B cell (primary cell): ENCODE measurements at regions not wholly inside any gene's neighbourhood (a gene's known extent, or its start where the extent isn't known, plus 50 kb on each side); places are given as distances from the start of the nearest gene placed in this dataset.

ENCODE experiments used
- CTCF ChIP-seq: fragments of 200-600 bp; IDR thresholded peaks from one replicate; pipeline ENCODE4 v1.8.0; 2022; ENCODE audit warnings: antibody characterized with exemption, mild to moderate bottlenecking
- EZH2 ChIP-seq: IDR thresholded peaks from 2 replicates; pipeline ENCODE4 v1.6.1; 2012; ENCODE audit warnings: borderline replicate concordance, low read depth, mild to moderate bottlenecking, moderate library complexity, low read length; ENCODE audit not compliant: insufficient read depth, poor library complexity, severe bottlenecking

DNA sequence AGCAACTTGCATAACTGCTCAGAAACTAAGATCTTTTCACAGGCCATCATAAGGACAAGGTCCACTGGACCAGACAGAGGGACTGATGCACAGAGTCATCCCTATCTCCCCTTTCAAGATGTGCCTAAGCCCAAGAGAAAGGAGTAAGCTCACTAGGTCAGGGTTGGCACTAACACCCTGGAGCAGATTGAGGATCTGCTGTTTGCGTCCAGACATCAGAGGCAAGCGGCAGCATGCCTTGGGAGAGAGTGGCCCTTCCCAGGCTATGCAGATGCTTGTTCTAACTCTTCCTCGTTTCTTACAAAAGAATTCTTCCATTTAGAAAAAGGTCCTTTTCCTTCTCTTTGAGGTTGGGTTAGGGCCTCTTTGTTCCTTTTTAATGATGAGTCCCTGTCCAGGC, 187.2 kb downstream of the KCNA5 start:
- no peak for TF ChIP-seq CTCF
- no peak for TF ChIP-seq EZH2
